GM19455 (cell line): ENCODE measurements at regions not wholly inside any gene's neighbourhood (a gene's known extent, or its start where the extent isn't known, plus 50 kb on each side); places are given as distances from the start of the nearest gene placed in this dataset.

ENCODE experiments used
- ATAC-seq: cut with Tn5 transposase; IDR thresholded peaks from one replicate; pipeline ENCODE4 v1.9.1; 2021; ENCODE audit not compliant: unreplicated experiment

- ATAC-seq, result no peak
These were observed 123.2 kb upstream of the STMND1 start for GRCh38 chr6:16978686-16979085.

GRCh38 chr6:16976385-16977183, 125.3 kb upstream of the STMND1 start:
- no peak for ATAC-seq

- ATAC-seq, result no peak
These were observed 127.0 kb upstream of the STMND1 start for GRCh38 chr6:16974704-16975359.

GRCh38 chr6:16974387-16974673, 127.5 kb upstream of the STMND1 start:
- ATAC-seq, result no peak

GRCh38 chr6:16973545-16974386, 128.1 kb upstream of the STMND1 start:
- no peak for ATAC-seq

GRCh38 chr6:16973051-16973450, 128.8 kb upstream of the STMND1 start:
- no peak for ATAC-seq

GRCh38 chr6:16972535-16972934, 129.3 kb upstream of the STMND1 start:
- no peak for ATAC-seq

GRCh38 chr6:16969699-16970655, 131.9 kb upstream of the STMND1 start:
- no peak for ATAC-seq

- ATAC-seq, result no peak
These were observed 133.7 kb upstream of the STMND1 start for GRCh38 chr6:16968101-16968500.

- ATAC-seq, result no peak
These were observed 134.4 kb upstream of the STMND1 start for GRCh38 chr6:16967470-16967817.

GRCh38 chr6:16966791-16967469, 134.9 kb upstream of the STMND1 start:
- ATAC-seq, result no peak

GRCh38 chr6:16965689-16966088, 136.2 kb upstream of the STMND1 start:
- ATAC-seq, result no peak

GRCh38 chr6:16964553-16965499, 137.0 kb upstream of the STMND1 start:
- peak; percentile 95 for ATAC-seq

- no peak for ATAC-seq
These were observed 140.3 kb upstream of the STMND1 start for GRCh38 chr6:16961577-16961976.

- ATAC-seq, result no peak
These were observed 142.1 kb upstream of the STMND1 start for GRCh38 chr6:16959789-16960188.

GRCh38 chr6:16956361-16956760, 145.5 kb upstream of the STMND1 start:
- no peak for ATAC-seq

GRCh38 chr6:16955899-16956298, 146.0 kb upstream of the STMND1 start:
- no peak for ATAC-seq

- ATAC-seq, result no peak
These were observed 147.9 kb upstream of the STMND1 start for GRCh38 chr6:16953905-16954304.

GRCh38 chr6:16953446-16953845, 148.4 kb upstream of the STMND1 start:
- ATAC-seq, result no peak
